HUDEP-2 (cell line): ENCODE measurements at regions not wholly inside any gene's neighbourhood (a gene's known extent, or its start where the extent isn't known, plus 50 kb on each side); places are given as distances from the start of the nearest gene placed in this dataset.
"Not testable (repeated sequence)": the region's sequence is repeated elsewhere in the genome, so short reads cannot be mapped to it uniquely, and the experiment has no call there.

Experiments used
- DNase-seq, 76 experiments: peaks; one replicate each; lab custom pipeline; 2025; ENCODE audit not compliant: unreplicated experiment in 76 of 76; lab: John Stamatoyannopoulos, UW

GRCh38 chr3:89533275-89533674 lies 425.9 kb downstream of the EPHA3 start:
- DNase-seq: no peak

- not testable (repeated sequence) for DNase-seq
Observed at GRCh38 chr3:89554587-89554986, 447.2 kb downstream of the EPHA3 start.

- no peak for DNase-seq
Observed at GRCh38 chr3:89558711-89559110, 451.3 kb downstream of the EPHA3 start.

- no peak for DNase-seq
Observed at GRCh38 chr3:89560568-89560967, 453.1 kb downstream of the EPHA3 start.

- DNase-seq: peak in 1 of 76 experiments; percentile 9
Observed at GRCh38 chr3:89562373-89562772, 455.0 kb downstream of the EPHA3 start.

- DNase-seq: no peak
Observed at GRCh38 chr3:89565098-89565497, 457.7 kb downstream of the EPHA3 start.

- no peak for DNase-seq
Observed at GRCh38 chr3:89570465-89570864, 463.0 kb downstream of the EPHA3 start.

- no peak for DNase-seq
Observed at GRCh38 chr3:89571298-89571697, 463.9 kb downstream of the EPHA3 start.

GRCh38 chr3:89571707-89572106 lies 464.3 kb downstream of the EPHA3 start:
- DNase-seq: no peak

GRCh38 chr3:89572261-89572660 lies 464.8 kb downstream of the EPHA3 start:
- no peak for DNase-seq

- no peak for DNase-seq
Observed at GRCh38 chr3:89576417-89576816, 469.0 kb downstream of the EPHA3 start.

- no peak for DNase-seq
Observed at GRCh38 chr3:89577637-89578530, 470.5 kb downstream of the EPHA3 start.

GRCh38 chr3:89580859-89581258 lies 473.4 kb downstream of the EPHA3 start:
- DNase-seq: no peak

- no peak for DNase-seq
Observed at GRCh38 chr3:89584398-89584797, 477.0 kb downstream of the EPHA3 start.

GRCh38 chr3:89586256-89586655 lies 478.8 kb downstream of the EPHA3 start:
- DNase-seq: no peak

- DNase-seq: peak in 1 of 76 experiments; percentile 8
Observed at GRCh38 chr3:89586676-89587075, 479.3 kb downstream of the EPHA3 start.

GRCh38 chr3:89606151-89606550 lies 498.7 kb downstream of the EPHA3 start:
- DNase-seq: no peak

GRCh38 chr3:89612027-89612426 lies 504.6 kb downstream of the EPHA3 start:
- DNase-seq: no peak

- DNase-seq: no peak
Observed at GRCh38 chr3:89613241-89613640, 505.8 kb downstream of the EPHA3 start.

- peak in 6 of 76 experiments; percentile 5 to 54 (median 43) for DNase-seq
Observed at GRCh38 chr3:89617706-89618105, 510.3 kb downstream of the EPHA3 start.

- no peak for DNase-seq
Observed at GRCh38 chr3:89619263-89619662, 511.8 kb downstream of the EPHA3 start.

- DNase-seq: no peak
Observed at GRCh38 chr3:89622063-89622700, 514.8 kb downstream of the EPHA3 start.
